ENCODE measurements at regions not wholly inside any gene's neighbourhood (a gene's known extent, or its start where the extent isn't known, plus 50 kb on each side); places are given as distances from the start of the nearest gene placed in this dataset.

GRCh38 chr17:71260366-71260940 lies 860.4 kb upstream of the SOX9 start:
- intact Hi-C loops (cut with DNase I): no loop called here
- no peak for DNase-seq

- intact Hi-C loops (cut with DNase I): no loop called here
- DNase-seq: no peak
Observed at GRCh38 chr17:71262586-71262985, 858.2 kb upstream of the SOX9 start.

- intact Hi-C loops (cut with DNase I): no loop called here
- DNase-seq: no peak
Observed at GRCh38 chr17:71267668-71268067, 853.2 kb upstream of the SOX9 start.

- no peak for DNase-seq
- intact Hi-C loops (cut with DNase I): no loop called here
Observed at GRCh38 chr17:71269201-71269600, 851.6 kb upstream of the SOX9 start.

- no peak for DNase-seq
- intact Hi-C loops (cut with DNase I): no loop called here
Observed at GRCh38 chr17:71273441-71273840, 847.4 kb upstream of the SOX9 start.

- no peak for DNase-seq
- intact Hi-C loops (cut with DNase I): no loop called here
Observed at GRCh38 chr17:71276079-71276478, 844.7 kb upstream of the SOX9 start.

GRCh38 chr17:71283486-71283885 lies 837.3 kb upstream of the SOX9 start:
- DNase-seq: no peak
- intact Hi-C loops (cut with DNase I): no loop called here

GRCh38 chr17:71284032-71284755 lies 836.6 kb upstream of the SOX9 start:
- DNase-seq: no peak
- intact Hi-C loops (cut with DNase I): no loop called here

GRCh38 chr17:71286625-71287024 lies 834.2 kb upstream of the SOX9 start:
- intact Hi-C loops (cut with DNase I): no loop called here
- DNase-seq: no peak

GRCh38 chr17:71287071-71287823 lies 833.6 kb upstream of the SOX9 start:
- DNase-seq: peak in 1 of 42 donors; percentile 2
- intact Hi-C loops (cut with DNase I): no loop called here

- intact Hi-C loops (cut with DNase I): no loop called here
- no peak for DNase-seq
Observed at GRCh38 chr17:71292006-71292405, 828.8 kb upstream of the SOX9 start.

GRCh38 chr17:71296005-71296404 lies 824.8 kb upstream of the SOX9 start:
- intact Hi-C loops (cut with DNase I): no loop called here

GRCh38 chr17:71301063-71301462 lies 819.8 kb upstream of the SOX9 start:
- DNase-seq: no peak
- intact Hi-C loops (cut with DNase I): no loop called here

More at GRCh38 chr17:71296005-71296404, 824.8 kb upstream of the SOX9 start:
- no peak for DNase-seq

GRCh38 chr17:71302721-71303549 lies 817.9 kb upstream of the SOX9 start:
- DNase-seq: no peak
- intact Hi-C loops (cut with DNase I): no loop called here

- no peak for DNase-seq
- intact Hi-C loops (cut with DNase I): no loop called here
Observed at GRCh38 chr17:71304498-71305158, 816.2 kb upstream of the SOX9 start.

GRCh38 chr17:71313866-71314265 lies 807.0 kb upstream of the SOX9 start:
- DNase-seq: no peak
- intact Hi-C loops (cut with DNase I): no loop called here

- intact Hi-C loops (cut with DNase I): no loop called here
- DNase-seq: peak in 1 of 42 donors; percentile 38
Observed at GRCh38 chr17:71315568-71315967, 805.3 kb upstream of the SOX9 start.

GRCh38 chr17:71316176-71316897 lies 804.5 kb upstream of the SOX9 start:
- DNase-seq: no peak
- intact Hi-C loops (cut with DNase I): no loop called here
